H7 (cell line): ENCODE measurements at regions not wholly inside any gene's neighbourhood (a gene's known extent, or its start where the extent isn't known, plus 50 kb on each side); places are given as distances from the start of the nearest gene placed in this dataset.
"Not testable (repeated sequence)": the region's sequence is repeated elsewhere in the genome, so short reads cannot be mapped to it uniquely, and the experiment has no call there.

Experiments used
- DNase-seq: peaks from one replicate; pipeline ENCODE4 v3.0.0; 2012
- H3K27me3 ChIP-seq: 2 replicates; pipeline ENCODE4 v1.6.0; 2011; ENCODE audit warnings: mild to moderate bottlenecking, low read length; ENCODE audit not compliant: control insufficient read depth, insufficient read depth
- H3K36me3 ChIP-seq: replicated peaks from 2 replicates; pipeline ENCODE4 v1.5.1; 2011; ENCODE audit warnings: low read length; ENCODE audit not compliant: control insufficient read depth, insufficient read depth
- H3K4me3 ChIP-seq: 2 replicates; pipeline ENCODE4 v1.5.1; 2011; ENCODE audit warnings: low read depth, mild to moderate bottlenecking, control low read depth, low read length, moderate library complexity; ENCODE audit not compliant: insufficient read depth

DNA sequence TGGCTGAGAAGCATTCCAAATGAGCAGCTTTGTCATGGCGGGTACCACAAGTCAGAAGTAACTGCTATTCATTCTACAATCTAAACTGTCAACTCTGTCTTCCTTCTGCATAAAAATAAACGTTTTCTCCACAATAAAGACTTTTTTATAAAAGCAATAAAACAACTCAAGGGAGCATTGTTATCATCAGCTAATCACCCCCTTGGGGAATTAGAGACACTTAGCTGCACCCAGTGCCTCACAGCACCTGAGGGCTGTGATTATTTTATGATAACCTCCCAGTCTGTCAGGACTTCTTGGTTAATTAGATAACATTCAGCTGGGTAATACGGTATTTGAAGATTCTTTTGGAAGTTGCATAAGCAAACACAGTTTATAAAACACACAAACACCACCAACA lies 155.6 kb downstream of the PPP1R3A start:
- Histone ChIP-seq H3K27me3 (no peaks in the 10 kb centered on the region), H3K4me3 (no peak overlapping the region), H3K36me3 (no peaks in the 10 kb centered on the region)
- DNase-seq = no peak

DNA sequence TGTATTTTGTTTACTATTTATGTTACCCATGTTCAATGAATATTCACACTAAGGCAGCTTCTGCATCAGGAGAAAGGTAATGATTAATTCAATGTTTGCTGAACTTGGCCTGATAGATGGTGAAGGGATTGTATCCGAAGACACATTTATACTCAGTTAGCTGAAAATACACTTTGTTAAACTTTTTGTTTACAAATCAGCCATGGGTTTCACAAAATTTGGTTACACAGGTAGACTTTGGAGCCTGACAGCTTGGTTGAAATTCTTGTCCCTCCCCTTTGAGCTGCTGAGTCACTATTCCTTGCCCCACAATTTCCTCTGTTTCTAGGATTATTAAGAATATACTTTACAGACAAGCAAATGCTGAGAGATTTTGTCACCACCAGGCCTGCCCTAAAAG lies 162.6 kb downstream of the PPP1R3A start:
- no peaks in the 10 kb centered on the region for H3K36me3 ChIP-seq
- no peaks in the 10 kb centered on the region for H3K27me3 ChIP-seq
- H3K4me3 ChIP-seq = no peak overlapping the region
- DNase-seq = no peak

DNA sequence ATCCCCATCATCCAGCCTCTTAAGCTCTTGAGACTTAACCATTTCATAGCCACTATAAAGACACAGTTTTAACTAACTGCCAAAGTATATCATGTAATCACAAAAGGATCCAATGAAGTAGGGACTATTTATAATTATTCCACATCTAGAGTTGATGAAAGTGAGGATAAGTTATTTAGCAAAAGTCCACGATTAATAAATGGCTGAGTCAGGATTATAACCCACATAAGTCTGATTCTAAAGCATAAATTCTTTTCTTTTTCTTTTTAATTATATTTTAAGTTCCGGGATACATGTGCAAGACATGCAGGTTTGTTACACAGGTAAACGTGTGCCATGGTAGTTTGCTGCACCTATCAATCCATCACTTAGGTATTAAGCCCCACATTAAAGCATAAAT lies 166.1 kb downstream of the PPP1R3A start:
- Histone ChIP-seq H3K36me3 (no peaks in the 10 kb centered on the region), H3K27me3 (no peaks in the 10 kb centered on the region), H3K4me3 (no peak overlapping the region)
- DNase-seq = no peak

DNA sequence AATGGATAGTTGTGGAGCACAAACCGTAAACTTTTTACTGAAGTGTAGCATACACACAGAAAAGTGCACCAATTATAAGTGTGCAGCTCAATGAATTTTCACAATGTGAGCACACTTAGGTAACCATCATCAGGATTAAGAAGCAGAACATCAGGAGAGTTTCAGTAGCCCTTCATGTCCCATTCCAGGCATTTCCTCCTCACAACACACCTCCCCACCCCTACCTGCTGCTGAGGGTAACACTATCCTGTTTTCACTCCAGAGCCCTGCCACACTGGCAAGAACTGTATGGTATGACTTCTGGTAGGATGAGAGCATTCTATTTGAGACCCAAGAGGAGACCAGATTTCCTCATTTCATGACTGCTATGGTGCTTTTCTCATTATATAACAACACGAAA lies 166.5 kb downstream of the PPP1R3A start:
- no peak for DNase-seq
- no peaks in the 10 kb centered on the region for H3K27me3 ChIP-seq
- H3K36me3 ChIP-seq = no peaks in the 10 kb centered on the region
- no peak overlapping the region for H3K4me3 ChIP-seq

DNA sequence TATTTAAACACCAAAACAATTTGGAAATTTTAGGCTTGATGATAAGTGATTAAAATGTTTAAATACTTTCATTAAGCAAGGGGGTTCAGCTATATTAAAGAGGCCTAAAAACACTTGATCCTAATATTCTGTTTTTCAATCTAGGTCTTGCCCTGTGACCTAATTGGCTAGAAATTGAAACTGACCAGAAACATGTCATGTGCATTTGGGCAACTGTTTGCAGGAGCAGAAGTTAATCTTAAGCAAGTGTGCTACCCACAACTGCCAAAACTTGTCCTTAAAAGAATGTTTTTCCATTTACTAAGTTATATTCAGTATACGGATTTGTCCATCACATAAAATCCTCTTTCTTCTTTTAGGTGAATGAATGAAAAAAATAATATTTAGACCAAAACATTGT lies 167.3 kb downstream of the PPP1R3A start:
- no peaks in the 10 kb centered on the region for H3K27me3 ChIP-seq

DNA sequence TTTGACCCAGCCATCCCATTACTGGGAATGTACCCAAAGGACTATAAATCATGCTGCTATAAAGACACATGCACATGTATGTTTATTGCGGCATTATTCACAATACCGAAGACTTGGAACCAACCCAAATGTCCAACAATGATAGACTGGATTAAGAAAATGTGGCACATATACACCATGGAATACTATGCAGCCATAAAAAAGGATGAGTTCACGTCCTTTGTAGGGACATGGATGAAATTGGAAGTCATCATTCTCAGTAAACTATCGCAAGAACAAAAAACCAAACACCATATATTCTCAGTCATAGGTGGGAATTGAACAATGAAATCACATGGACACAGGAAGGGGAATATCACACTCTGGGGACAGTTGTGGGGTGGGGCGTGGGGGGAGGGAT lies 170.4 kb downstream of the PPP1R3A start:
- not testable (repeated sequence) for H3K36me3 ChIP-seq, DNase-seq, H3K4me3 ChIP-seq, H3K27me3 ChIP-seq

More for the DNA sequence above, 167.3 kb downstream of the PPP1R3A start:
- no peak for DNase-seq
- no peaks in the 10 kb centered on the region for H3K36me3 ChIP-seq
- no peak overlapping the region for H3K4me3 ChIP-seq

DNA sequence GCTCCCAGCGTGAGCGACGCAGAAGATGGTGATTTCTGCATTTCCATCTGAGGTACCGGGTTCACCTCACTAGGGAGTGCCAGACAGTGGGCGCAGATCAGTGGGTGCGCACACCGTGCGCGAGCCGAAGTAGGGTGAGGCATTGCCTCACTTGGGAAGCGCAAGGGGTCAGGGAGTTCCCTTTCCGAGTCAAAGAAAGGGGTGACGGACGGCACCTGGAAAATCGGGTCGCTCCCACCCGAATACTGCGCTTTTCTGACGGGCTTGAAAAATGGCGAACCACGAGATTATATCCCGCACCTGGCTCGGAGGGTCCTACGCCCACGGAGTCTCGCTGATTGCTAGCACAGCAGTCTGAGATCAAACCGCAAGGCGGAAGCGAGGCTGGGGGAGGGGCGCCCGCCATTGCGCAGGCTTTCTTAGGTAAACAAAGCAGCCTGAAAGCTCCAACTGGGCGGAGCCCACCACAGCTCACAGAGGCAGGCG lies 175.8 kb downstream of the PPP1R3A start:
- H3K27me3 ChIP-seq, DNase-seq, H3K36me3 ChIP-seq: not testable (repeated sequence)
- H3K4me3 ChIP-seq = peak overlapping the region; percentile 29

DNA sequence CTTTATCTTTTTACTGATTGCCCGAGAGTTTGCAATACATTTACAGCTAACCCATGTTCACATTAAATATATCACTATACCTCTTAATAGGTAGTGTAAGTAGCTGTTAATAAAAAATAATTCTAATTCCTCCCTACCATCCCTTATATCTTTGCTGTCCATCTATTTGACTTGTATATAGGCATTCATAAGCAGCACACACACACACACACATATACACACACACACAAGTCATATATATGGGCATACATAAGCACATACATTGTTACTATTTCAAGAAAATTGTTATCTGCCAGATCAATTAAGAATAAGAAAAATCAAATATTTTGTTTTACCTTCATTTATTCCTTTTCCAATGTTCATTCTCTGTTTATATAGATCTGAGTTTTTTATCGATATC lies 176.4 kb downstream of the PPP1R3A start:
- Histone ChIP-seq H3K27me3 (no peaks in the 10 kb centered on the region), H3K4me3 (no peak overlapping the region; the same call in 1 of the 2 replicates), H3K36me3 (no peaks in the 10 kb centered on the region)
- no peak for DNase-seq

DNA sequence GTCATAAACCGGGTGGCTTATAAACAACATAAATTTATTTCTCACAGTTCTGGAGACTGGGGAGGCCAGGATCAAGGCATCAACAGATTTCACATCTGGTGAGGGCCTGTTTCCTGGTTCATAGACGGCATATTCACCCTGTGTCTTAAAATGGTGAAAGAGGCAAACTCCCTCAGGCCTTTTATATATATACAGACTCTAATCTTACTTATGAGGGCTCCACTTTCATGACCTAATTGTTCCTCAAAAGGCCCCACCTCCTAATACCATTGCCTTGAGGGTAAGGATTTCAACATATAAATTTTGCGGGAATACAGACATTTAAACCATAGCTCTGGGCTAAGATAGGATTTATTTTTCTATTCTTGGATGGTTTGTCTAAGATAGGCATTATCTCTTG lies 187.2 kb downstream of the PPP1R3A start:
- Histone ChIP-seq H3K4me3 (no peak overlapping the region), H3K27me3 (no peaks in the 10 kb centered on the region), H3K36me3 (no peaks in the 10 kb centered on the region)
- DNase-seq = no peak

DNA sequence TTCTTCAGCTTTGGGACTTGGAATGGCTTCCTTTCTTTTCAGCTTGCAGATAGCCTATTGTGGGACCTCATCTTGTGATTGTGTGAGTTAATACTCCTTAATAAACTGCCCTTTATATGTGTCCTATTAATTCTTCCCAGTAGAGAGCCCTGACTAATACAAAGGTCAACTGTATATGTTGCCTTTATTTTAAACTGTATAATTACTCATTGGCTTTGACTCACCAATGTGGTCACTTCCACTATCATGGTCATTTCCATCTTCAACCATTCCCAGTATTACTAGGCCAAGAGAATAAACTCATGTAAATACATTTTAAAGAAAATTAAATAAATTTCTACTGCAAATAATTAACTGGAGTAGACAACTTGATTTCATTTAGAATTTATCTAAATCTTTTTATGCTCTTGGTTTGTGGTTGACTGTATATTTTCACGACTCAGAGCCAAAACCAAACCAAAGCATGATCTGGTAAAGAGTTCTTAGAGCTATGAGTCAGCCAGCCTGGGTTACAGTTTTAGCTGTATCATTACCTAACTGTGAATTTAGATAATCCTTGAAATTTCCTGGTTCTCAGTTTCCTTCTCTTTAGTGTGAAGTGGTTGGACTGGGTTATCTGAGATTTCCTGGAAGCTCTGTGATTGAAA lies 188.4 kb downstream of the PPP1R3A start:
- H3K27me3 ChIP-seq = no peaks in the 10 kb centered on the region
- DNase-seq = no peak
- no peak overlapping the region for H3K4me3 ChIP-seq

DNA sequence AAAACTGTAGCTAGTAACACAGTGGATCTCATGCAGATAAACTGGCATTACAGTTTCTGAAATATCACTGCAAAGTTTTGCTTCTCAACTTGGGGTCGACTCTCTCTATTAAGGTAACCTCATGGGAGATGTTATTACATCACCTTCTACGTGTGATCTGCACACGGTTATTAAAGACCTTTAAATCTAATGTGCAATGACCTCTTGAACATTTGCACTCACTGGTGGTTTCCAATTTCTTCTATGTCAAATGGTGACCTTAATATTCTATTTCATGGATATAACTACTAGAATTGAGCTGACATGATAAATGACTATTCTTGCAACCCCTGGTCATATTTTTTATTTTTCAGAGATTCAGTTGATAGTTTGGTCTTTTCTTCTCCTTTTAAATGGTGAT lies 191.3 kb downstream of the PPP1R3A start:
- Histone ChIP-seq H3K36me3 (no peaks in the 10 kb centered on the region), H3K27me3 (no peaks in the 10 kb centered on the region)

More for the DNA sequence above, 188.4 kb downstream of the PPP1R3A start:
- no peaks in the 10 kb centered on the region for H3K36me3 ChIP-seq

DNA sequence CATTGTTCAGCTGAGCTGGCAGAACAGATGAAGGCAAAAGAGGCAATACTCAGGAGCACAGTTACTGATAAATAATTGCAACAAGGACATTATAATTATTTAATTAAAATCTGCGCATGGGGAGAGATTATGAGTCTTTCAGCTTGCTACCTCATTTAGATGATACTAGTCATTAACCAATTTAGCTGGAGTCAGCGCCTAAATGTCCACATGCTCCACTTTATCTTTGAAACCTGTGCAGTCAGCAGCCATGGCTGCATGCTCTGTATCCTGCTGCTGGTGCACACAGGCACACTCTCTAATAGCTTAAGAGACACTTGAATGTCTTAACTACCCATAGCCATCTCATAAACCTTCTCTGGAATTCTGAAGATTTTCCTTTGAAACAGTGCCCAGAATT lies 196.8 kb downstream of the PPP1R3A start:
- Histone ChIP-seq H3K27me3 (no peaks in the 10 kb centered on the region), H3K36me3 (no peaks in the 10 kb centered on the region), H3K4me3 (no peak overlapping the region)
- no peak for DNase-seq

More for the DNA sequence above, 191.3 kb downstream of the PPP1R3A start:
- H3K4me3 ChIP-seq = no peak overlapping the region
- no peak for DNase-seq

DNA sequence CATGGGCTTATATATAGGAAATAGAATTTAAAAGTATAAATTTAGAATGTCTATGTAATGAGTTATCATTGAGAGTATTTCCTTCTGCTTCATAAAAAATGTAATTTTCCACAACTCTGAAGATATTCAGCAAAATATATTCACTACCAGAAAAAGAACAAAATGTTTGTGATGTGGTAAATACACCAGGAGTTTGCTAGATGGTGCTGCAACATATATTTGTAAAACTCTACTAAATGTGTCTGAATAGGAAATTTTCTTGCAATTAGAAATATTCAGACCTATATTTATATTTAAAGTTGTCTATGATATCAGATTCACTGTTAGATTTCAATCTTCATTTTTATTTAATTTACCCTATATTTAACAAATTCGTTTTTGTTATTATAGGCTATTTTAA lies 201.1 kb downstream of the PPP1R3A start:
- Histone ChIP-seq H3K36me3 (no peaks in the 10 kb centered on the region), H3K27me3 (no peaks in the 10 kb centered on the region), H3K4me3 (no peak overlapping the region)
- no peak for DNase-seq

DNA sequence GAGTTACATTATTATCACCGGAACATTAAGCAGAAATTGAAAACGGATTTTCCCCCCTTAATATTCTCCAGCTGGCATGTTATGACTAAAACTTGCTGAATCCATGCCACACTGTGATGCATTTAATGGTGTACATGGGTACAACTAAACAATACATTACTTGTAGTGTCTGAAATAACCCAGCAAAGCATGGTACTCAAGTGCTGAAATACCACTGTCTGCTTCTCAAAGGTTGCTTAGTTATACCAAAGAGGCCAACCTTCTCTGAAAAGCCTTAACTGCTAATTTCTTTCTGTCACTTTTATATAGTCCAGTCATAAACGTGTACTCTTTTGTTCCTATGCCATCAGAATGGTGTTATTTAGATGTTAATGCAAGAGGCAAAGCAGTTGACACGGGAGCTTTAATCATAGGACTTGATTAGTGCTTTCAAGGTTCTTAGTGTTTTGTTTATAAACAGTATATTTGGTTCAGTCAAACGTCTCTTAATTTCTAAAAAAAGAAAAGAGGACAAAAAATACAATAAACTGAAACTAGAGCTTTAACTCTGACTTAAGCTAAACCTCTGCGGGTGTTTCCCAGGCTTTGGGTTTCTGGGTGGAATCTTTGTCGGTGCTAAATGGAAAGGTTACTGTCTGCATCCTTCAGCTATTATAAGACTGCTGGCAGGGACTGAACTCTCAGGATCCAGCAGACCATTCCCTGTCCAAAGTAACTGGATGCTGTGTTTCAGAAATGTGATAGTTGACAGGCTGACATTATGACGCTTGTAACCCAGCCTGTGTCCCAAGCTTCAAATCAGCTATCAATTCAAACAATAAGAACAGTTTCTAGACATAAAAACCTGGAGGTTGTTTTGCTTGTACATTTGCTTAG lies 202.6 kb downstream of the PPP1R3A start:
- Histone ChIP-seq H3K36me3 (no peaks in the 10 kb centered on the region), H3K4me3 (no peak overlapping the region), H3K27me3 (no peaks in the 10 kb centered on the region)
- no peak for DNase-seq

DNA sequence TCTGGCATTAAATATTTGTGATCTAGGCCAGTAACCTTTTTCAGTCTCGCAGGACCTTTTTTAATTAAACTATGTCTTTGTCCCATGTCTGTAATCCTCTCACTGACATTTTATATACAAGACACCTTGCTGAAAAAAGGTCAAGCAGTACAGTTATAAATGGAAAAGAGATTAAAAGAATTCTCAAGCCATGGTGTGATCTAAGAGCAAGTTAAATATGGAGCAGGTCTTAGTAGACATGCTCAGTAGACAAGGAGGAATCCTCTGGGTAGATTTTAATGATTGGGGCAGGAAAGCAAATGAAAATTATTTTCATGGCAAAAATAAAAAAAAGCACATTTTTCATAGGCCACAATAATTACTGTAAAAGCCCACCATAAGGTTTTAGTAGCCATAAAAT lies 203.5 kb downstream of the PPP1R3A start:
- Histone ChIP-seq H3K27me3 (no peaks in the 10 kb centered on the region), H3K36me3 (no peaks in the 10 kb centered on the region), H3K4me3 (no peak overlapping the region)
- DNase-seq = no peak
